GM21515 (cell line): ENCODE measurements at regions not wholly inside any gene's neighbourhood (a gene's known extent, or its start where the extent isn't known, plus 50 kb on each side); places are given as distances from the start of the nearest gene placed in this dataset.

Source experiments
- ATAC-seq: cut with Tn5 transposase; IDR thresholded peaks from one replicate; pipeline ENCODE4 v1.9.1; 2021; ENCODE audit not compliant: unreplicated experiment

DNA sequence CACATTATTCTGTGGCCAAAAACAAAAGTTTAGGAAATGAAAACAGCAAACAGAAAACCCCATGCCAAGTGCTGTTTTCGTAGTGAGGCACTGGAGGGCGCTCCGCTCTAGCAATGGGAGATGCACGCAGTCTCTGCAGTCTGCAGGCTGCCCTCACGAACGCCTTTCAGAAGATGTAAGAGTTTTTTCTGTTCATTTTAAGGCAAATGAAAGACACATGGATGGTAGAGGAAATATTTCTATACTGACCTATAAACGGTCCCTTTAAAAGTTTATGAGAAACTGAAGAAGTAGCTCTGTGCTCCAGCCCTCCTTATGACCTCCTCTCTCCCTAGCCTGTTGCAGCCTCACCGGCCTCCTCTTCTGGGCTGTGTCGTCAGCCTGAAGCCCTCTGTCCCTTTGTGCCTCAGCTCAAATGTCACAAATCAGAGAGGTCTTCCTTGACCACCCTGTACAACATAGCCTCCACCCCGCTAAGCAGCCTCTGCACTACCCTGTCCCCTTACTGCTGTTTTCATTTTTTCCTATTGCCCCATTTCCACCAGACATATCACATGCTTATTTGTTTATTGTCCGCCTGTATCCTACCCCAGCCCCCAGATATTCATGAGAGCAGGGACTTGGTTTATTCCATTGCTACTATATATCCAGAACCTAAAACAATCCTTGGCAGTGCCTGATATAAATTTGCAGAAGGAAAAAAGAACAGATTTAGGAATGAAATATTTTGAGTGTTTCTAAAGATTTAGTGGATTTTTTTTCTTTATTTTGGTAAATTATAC lies 116.4 kb downstream of the TM9SF2 start:
- no peak for ATAC-seq

DNA sequence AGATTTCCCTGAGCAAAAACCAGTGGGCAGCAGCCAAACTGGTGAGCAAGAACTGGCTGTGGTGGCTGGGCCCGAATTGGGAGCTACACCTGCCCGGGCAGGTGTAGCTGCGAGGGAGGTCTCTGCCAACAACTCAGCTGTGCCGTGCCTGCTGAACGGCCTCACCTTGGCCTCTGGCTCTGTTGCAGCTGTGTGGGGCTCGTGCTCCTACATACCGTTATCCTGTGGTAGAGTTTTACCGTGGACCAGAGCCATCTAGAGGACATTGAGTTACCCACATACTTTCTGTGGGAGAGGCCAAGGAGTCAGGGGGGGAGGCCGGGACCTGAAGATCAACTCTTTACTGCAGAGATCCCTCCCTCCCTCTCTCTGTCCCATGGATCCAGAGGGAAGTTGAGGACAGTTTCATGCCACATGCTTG lies 113.2 kb downstream of the TM9SF2 start:
- peak; percentile 68 for ATAC-seq
